ENCODE measurements at regions not wholly inside any gene's neighbourhood (a gene's known extent, or its start where the extent isn't known, plus 50 kb on each side); places are given as distances from the start of the nearest gene placed in this dataset.

DNA sequence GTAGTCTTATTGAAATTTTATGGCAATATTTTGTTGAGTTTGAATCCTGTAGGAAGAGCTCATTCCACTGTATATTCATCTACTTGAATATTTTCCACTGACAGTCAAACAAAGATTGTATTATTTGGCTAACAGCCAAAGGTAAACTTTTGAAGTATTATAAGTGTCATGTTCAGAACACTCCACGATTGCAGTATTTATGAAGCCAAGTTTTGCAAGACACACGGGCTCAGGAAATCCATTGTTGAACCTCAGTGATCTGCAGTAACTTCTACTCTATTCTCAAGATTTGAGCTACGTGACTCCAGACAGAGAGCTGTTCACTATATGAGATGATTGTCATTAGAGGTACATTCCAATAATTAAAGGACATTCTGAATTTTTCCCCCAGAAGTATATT is 302.7 kb upstream of the ADGRL3 start:
- TF ChIP-seq, protein P1, sequence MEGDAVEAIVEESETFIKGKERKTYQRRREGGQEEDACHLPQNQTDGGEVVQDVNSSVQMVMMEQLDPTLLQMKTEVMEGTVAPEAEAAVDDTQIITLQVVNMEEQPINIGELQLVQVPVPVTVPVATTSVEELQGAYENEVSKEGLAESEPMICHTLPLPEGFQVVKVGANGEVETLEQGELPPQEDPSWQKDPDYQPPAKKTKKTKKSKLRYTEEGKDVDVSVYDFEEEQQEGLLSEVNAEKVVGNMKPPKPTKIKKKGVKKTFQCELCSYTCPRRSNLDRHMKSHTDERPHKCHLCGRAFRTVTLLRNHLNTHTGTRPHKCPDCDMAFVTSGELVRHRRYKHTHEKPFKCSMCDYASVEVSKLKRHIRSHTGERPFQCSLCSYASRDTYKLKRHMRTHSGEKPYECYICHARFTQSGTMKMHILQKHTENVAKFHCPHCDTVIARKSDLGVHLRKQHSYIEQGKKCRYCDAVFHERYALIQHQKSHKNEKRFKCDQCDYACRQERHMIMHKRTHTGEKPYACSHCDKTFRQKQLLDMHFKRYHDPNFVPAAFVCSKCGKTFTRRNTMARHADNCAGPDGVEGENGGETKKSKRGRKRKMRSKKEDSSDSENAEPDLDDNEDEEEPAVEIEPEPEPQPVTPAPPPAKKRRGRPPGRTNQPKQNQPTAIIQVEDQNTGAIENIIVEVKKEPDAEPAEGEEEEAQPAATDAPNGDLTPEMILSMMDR (conservative IDR thresholded peaks at IDR 0.05 in 1 of 2, IDR thresholded peaks at IDR 0.05 in 1 of 2; ENCODE audit: extremely low read depth in 1 of 2, insufficient read depth in 1 of 2, low read depth in 1 of 2, low read length in 2 of 2) = no peak
- TF ChIP-seq EZH2 (IDR thresholded peaks at IDR 0.05; ENCODE audit: borderline replicate concordance, low read length) = no peak

Data from mammary epithelial cell (primary cell).